Neural cell (in vitro differentiated cells): ENCODE measurements at regions not wholly inside any gene's neighbourhood (a gene's known extent, or its start where the extent isn't known, plus 50 kb on each side); places are given as distances from the start of the nearest gene placed in this dataset.

Source experiments
- H2AFZ ChIP-seq: fragments of 200-600, 300-800 bp; sonication (generic), shearing (Covaris generic); 2 replicates; pipeline ENCODE4 v1.6.0; 2014; ENCODE audit warnings: low read depth, mild to moderate bottlenecking, antibody characterized with exemption, low read length, moderate library complexity
- H3F3A ChIP-seq: fragments of 200-600 bp; shearing (Covaris generic); 2 replicates; pipeline ENCODE4 v1.6.1; 2016; ENCODE audit warnings: mild to moderate bottlenecking, moderate library complexity, mixed read lengths, antibody characterized with exemption, low read length; ENCODE audit not compliant: insufficient read depth, poor library complexity, severe bottlenecking
- H3K27ac ChIP-seq: fragments of 200-600, 300-800 bp; sonication (generic), shearing (Covaris generic); 2 replicates; pipeline ENCODE4 v1.5.1; 2014; ENCODE audit warnings: mild to moderate bottlenecking, low read length, moderate library complexity
- H3K27me3 ChIP-seq: fragments of 300-800, 200-600 bp; sonication (generic), shearing (Covaris generic); 2 replicates; pipeline ENCODE4 v1.6.0; 2014; ENCODE audit warnings: mild to moderate bottlenecking, low read depth, low read length, moderate library complexity; ENCODE audit not compliant: insufficient read depth
- H3K36me3 ChIP-seq: fragments of 300-800, 200-600 bp; sonication (generic), shearing (Covaris generic); 2 replicates; pipeline ENCODE4 v1.5.1; 2014; ENCODE audit warnings: mild to moderate bottlenecking, antibody characterized with exemption, low read length, moderate library complexity; ENCODE audit not compliant: insufficient read depth
- H3K4me2 ChIP-seq: fragments of 300-800, 200-600 bp; sonication (generic), shearing (Covaris generic); 2 replicates; pipeline ENCODE4 v1.6.0; 2014; ENCODE audit warnings: mild to moderate bottlenecking, low read length
- H3K4me3 ChIP-seq: fragments of 300-800, 200-600 bp; sonication (generic), shearing (Covaris generic); 2 replicates; pipeline ENCODE4 v1.5.1; 2014; ENCODE audit warnings: mild to moderate bottlenecking, low read length, moderate library complexity
- H3K79me2 ChIP-seq: fragments of 200-600 bp; shearing (Covaris generic); replicated peaks from 2 replicates; pipeline ENCODE4 v1.6.0; 2014; ENCODE audit warnings: mild to moderate bottlenecking, low read length, moderate library complexity; ENCODE audit not compliant: insufficient read depth
- H3K9ac ChIP-seq: fragments of 300-800, 200-600 bp; sonication (generic), shearing (Covaris generic); 2 replicates; pipeline ENCODE4 v1.6.1; 2016; ENCODE audit warnings: mild to moderate bottlenecking, low read length, mixed read lengths
- H3K9me2 ChIP-seq: fragments of 200-600 bp; shearing (Covaris generic); 2 replicates; pipeline ENCODE4 v1.6.1; 2016; ENCODE audit warnings: mild to moderate bottlenecking, low read length, mixed read lengths; ENCODE audit not compliant: insufficient read depth
- H3K9me3 ChIP-seq: fragments of 200-600, 300-800 bp; sonication (generic), shearing (Covaris generic); 2 replicates; pipeline ENCODE4 v1.6.1; 2016; ENCODE audit warnings: mild to moderate bottlenecking, mixed run types, low read length, moderate library complexity, mixed read lengths
- H4K20me1 ChIP-seq: fragments of 200-600 bp; shearing (Covaris generic); 2 replicates; pipeline ENCODE4 v1.6.1; 2016; ENCODE audit warnings: mild to moderate bottlenecking, mixed run types; ENCODE audit not compliant: insufficient read depth
- CTCF ChIP-seq: fragments of 450-650 bp; IDR thresholded peaks from 2 replicates; pipeline ENCODE4 v1.5.1; 2014; ENCODE audit warnings: antibody characterized with exemption, mild to moderate bottlenecking, moderate library complexity; ENCODE audit not compliant: poor library complexity, severe bottlenecking
- EP300 ChIP-seq: fragments of 450-650 bp; conservative IDR thresholded peaks from 2 replicates; pipeline ENCODE4 v1.6.1; 2014; ENCODE audit warnings: antibody characterized with exemption, mild to moderate bottlenecking, moderate library complexity; ENCODE audit not compliant: poor library complexity, severe bottlenecking
- EZH2 ChIP-seq: fragments of 200-600, 300-800 bp; shearing (Covaris generic), sonication (generic); IDR thresholded peaks from 2 replicates; pipeline ENCODE4 v1.6.1; 2014; ENCODE audit warnings: antibody characterized with exemption, low read length, borderline replicate concordance, mild to moderate bottlenecking; ENCODE audit not compliant: insufficient read depth, poor library complexity, severe bottlenecking
- MXI1 ChIP-seq: fragments of 450-650 bp; conservative IDR thresholded peaks from 2 replicates; pipeline ENCODE4 v1.6.1; 2014; ENCODE audit warnings: antibody characterized with exemption, mild to moderate bottlenecking; ENCODE audit not compliant: poor library complexity, severe bottlenecking
- POLR2AphosphoS5 ChIP-seq: IDR thresholded peaks from 2 replicates; pipeline ENCODE4 v1.6.1; 2012
- RAD21 ChIP-seq: fragments of 450-650 bp; conservative IDR thresholded peaks from 2 replicates; pipeline ENCODE4 v1.6.1; 2014; ENCODE audit warnings: antibody characterized with exemption, mild to moderate bottlenecking, moderate library complexity
- SMC3 ChIP-seq: fragments of 450-650 bp; conservative IDR thresholded peaks from 2 replicates; pipeline ENCODE4 v1.6.1; 2014; ENCODE audit warnings: antibody characterized with exemption, mild to moderate bottlenecking, moderate library complexity; ENCODE audit not compliant: poor library complexity
- TAF1 ChIP-seq: IDR thresholded peaks from 2 replicates; pipeline ENCODE4 v1.6.1; 2012; ENCODE audit warnings: low read depth
- TF ChIP-seq, protein P1 (sequence below): IDR thresholded peaks from 2 replicates; pipeline ENCODE4 v1.6.1; 2012; ENCODE audit warnings: borderline replicate concordance

DNA sequence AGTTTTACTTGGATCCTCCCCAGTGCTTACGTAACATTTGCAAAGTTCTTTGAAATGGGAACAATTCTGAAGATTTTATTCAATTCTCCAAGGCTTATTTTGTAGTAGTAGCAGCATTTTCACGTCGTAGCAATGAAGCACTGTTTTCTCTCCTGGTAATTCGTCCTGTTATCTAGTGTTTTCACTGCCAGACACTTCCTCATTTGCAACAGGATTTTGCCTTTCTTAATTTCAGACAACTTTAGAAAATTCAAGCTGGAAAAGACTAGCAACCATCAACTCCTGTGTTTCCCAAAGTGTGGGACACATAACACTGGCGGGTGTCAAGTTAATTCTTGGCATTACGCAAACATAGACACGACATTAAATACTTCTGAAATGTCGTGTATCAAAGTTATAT lies 131.6 kb downstream of the CHD9NB start:
- Histone ChIP-seq H3K9ac (no peak overlapping the region), H3K4me2 (no peak overlapping the region), H3K9me3 (no peaks in the 10 kb centered on the region)

GRCh38 chr16:52920331-52920730 lies 132.4 kb downstream of the CHD9NB start:
- H3K79me2 ChIP-seq = no peaks in the 10 kb centered on the region
- TF ChIP-seq EZH2 (no peak), TAF1 (no peak), RAD21 (no peak), EP300 (no peak), POLR2AphosphoS5 (no peak), CTCF (no peak), SMC3 (no peak), MXI1 (no peak)
- TF ChIP-seq, protein P1, sequence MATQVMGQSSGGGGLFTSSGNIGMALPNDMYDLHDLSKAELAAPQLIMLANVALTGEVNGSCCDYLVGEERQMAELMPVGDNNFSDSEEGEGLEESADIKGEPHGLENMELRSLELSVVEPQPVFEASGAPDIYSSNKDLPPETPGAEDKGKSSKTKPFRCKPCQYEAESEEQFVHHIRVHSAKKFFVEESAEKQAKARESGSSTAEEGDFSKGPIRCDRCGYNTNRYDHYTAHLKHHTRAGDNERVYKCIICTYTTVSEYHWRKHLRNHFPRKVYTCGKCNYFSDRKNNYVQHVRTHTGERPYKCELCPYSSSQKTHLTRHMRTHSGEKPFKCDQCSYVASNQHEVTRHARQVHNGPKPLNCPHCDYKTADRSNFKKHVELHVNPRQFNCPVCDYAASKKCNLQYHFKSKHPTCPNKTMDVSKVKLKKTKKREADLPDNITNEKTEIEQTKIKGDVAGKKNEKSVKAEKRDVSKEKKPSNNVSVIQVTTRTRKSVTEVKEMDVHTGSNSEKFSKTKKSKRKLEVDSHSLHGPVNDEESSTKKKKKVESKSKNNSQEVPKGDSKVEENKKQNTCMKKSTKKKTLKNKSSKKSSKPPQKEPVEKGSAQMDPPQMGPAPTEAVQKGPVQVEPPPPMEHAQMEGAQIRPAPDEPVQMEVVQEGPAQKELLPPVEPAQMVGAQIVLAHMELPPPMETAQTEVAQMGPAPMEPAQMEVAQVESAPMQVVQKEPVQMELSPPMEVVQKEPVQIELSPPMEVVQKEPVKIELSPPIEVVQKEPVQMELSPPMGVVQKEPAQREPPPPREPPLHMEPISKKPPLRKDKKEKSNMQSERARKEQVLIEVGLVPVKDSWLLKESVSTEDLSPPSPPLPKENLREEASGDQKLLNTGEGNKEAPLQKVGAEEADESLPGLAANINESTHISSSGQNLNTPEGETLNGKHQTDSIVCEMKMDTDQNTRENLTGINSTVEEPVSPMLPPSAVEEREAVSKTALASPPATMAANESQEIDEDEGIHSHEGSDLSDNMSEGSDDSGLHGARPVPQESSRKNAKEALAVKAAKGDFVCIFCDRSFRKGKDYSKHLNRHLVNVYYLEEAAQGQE = no peak
- no peak overlapping the region for H3K4me2 ChIP-seq
- H3K27me3 ChIP-seq = no peaks in the 10 kb centered on the region
- H3K9me3 ChIP-seq = no peaks in the 10 kb centered on the region
- no peaks in the 10 kb centered on the region for H4K20me1 ChIP-seq
- H3K36me3 ChIP-seq = no peaks in the 10 kb centered on the region
- H3K9ac ChIP-seq = no peak overlapping the region
- H3K27ac ChIP-seq = no peak overlapping the region
- no peak overlapping the region for H2AFZ ChIP-seq
- H3K4me3 ChIP-seq = no peak overlapping the region
- no peaks in the 10 kb centered on the region for H3K9me2 ChIP-seq
- no peaks in the 10 kb centered on the region for H3F3A ChIP-seq

More for the DNA sequence above, 131.6 kb downstream of the CHD9NB start:
- H3K36me3 ChIP-seq = no peaks in the 10 kb centered on the region
- no peak overlapping the region for H3K27ac ChIP-seq
- no peaks in the 10 kb centered on the region for H3F3A ChIP-seq
- no peaks in the 10 kb centered on the region for H3K27me3 ChIP-seq
- H3K4me3 ChIP-seq = no peak overlapping the region
- H4K20me1 ChIP-seq = no peaks in the 10 kb centered on the region
- TF ChIP-seq MXI1 (no peak), RAD21 (no peak), TAF1 (no peak), EP300 (no peak), EZH2 (no peak), SMC3 (no peak), POLR2AphosphoS5 (no peak), CTCF (no peak)
- TF ChIP-seq, protein P1 = no peak
- H3K9me2 ChIP-seq = no peaks in the 10 kb centered on the region
- H3K79me2 ChIP-seq = no peaks in the 10 kb centered on the region
- no peak overlapping the region for H2AFZ ChIP-seq
